H7 (cell line): ENCODE measurements at regions not wholly inside any gene's neighbourhood (a gene's known extent, or its start where the extent isn't known, plus 50 kb on each side); places are given as distances from the start of the nearest gene placed in this dataset.
"Not testable (repeated sequence)": the region's sequence is repeated elsewhere in the genome, so short reads cannot be mapped to it uniquely, and the experiment has no call there.

Experiments used
- DNase-seq: peaks from one replicate; pipeline ENCODE4 v3.0.0; 2012
- H3K27me3 ChIP-seq: 2 replicates; pipeline ENCODE4 v1.6.0; 2011; ENCODE audit warnings: mild to moderate bottlenecking, low read length; ENCODE audit not compliant: control insufficient read depth, insufficient read depth
- H3K36me3 ChIP-seq: replicated peaks from 2 replicates; pipeline ENCODE4 v1.5.1; 2011; ENCODE audit warnings: low read length; ENCODE audit not compliant: control insufficient read depth, insufficient read depth
- H3K4me3 ChIP-seq: 2 replicates; pipeline ENCODE4 v1.5.1; 2011; ENCODE audit warnings: low read depth, mild to moderate bottlenecking, control low read depth, low read length, moderate library complexity; ENCODE audit not compliant: insufficient read depth

GRCh38 chr5:25199902-25200301, 555.1 kb upstream of the CDH10 start:
- H3K27me3 ChIP-seq, DNase-seq, H3K36me3 ChIP-seq, H3K4me3 ChIP-seq: not testable (repeated sequence)

- H3K4me3 ChIP-seq, result no peak overlapping the region
These were observed 545.8 kb upstream of the CDH10 start for GRCh38 chr5:25190521-25191000.

DNA sequence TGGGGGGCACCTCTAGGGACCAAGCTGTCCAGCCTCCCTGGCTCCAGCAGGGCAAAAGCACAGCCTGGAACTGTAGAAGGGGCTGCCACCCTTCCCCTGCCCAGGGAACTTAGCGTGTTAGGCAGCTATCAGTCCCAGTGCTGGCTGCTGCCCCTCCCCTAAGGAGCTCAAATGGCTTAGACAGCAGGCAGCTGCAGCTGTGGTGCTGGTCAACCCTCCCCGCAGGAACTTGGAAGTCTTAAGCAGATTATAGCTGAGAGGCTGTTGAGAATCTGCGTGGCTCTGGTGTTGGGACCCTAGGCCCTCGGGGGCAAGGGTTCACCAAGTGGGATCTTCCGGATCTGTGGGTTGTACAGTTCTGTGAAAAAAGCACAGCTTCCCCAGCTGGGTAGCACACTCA, 536.5 kb upstream of the CDH10 start:
- Histone ChIP-seq H3K27me3 (no peaks in the 10 kb centered on the region), H3K4me3 (no peak overlapping the region), H3K36me3 (no peaks in the 10 kb centered on the region)
- DNase-seq, result no peak

More at GRCh38 chr5:25190521-25191000, 545.8 kb upstream of the CDH10 start:
- no peak for DNase-seq
- Histone ChIP-seq H3K27me3 (no peaks in the 10 kb centered on the region), H3K36me3 (no peaks in the 10 kb centered on the region)

DNA sequence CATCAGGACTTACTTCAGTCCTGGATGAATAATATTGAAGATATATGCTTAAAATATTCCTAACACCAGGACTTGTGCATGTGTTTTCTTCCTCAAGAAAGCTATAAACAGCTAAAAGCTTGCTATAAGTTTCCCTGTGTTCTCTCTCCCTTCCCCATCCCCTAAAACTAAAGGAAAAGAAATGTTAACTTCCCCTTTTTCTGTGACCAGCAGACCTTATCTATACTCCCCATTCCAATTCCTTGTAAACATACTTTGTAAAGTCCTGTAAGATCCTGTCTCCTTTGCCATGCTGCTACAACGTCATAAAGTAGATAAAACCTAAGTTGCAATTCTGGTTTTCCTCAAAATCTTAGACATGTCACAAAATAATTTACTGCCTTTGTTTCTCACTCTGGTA, 517.8 kb upstream of the CDH10 start:
- not testable (repeated sequence) for H3K4me3 ChIP-seq, H3K27me3 ChIP-seq, DNase-seq, H3K36me3 ChIP-seq

GRCh38 chr5:25160891-25161290, 516.1 kb upstream of the CDH10 start:
- H3K27me3 ChIP-seq, result no peaks in the 10 kb centered on the region
- no peak for DNase-seq
- no peaks in the 10 kb centered on the region for H3K36me3 ChIP-seq
- no peak overlapping the region for H3K4me3 ChIP-seq

- H3K4me3 ChIP-seq, result no peak overlapping the region
- H3K36me3 ChIP-seq, result no peaks in the 10 kb centered on the region
- no peaks in the 10 kb centered on the region for H3K27me3 ChIP-seq
- no peak for DNase-seq
These were observed 506.0 kb upstream of the CDH10 start for GRCh38 chr5:25150819-25151218.

- DNase-seq, result peak; percentile 10
- no peaks in the 10 kb centered on the region for H3K27me3 ChIP-seq
- no peak overlapping the region for H3K4me3 ChIP-seq
- no peaks in the 10 kb centered on the region for H3K36me3 ChIP-seq
These were observed 483.8 kb upstream of the CDH10 start for GRCh38 chr5:25128606-25129005.

DNA sequence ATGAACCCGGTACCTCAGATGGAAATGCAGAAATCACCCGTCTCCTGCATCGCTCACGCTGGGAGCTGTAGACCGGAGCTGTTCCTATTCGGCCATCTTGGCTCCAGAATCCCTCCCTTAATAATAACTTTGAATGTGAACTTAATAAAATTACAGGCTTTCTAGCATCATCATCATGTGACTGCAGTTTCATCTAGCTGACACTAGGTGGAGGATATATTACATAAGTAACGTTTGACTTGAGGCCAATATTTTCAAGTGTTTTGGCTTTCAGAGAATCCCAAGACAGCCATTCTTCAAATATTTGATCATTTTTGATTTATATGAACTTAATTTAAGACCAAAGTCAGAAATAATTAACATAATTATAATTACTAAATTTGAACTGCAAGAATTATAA, 474.9 kb upstream of the CDH10 start:
- H3K27me3 ChIP-seq, result no peaks in the 10 kb centered on the region
- H3K4me3 ChIP-seq, result no peak overlapping the region
- H3K36me3 ChIP-seq, result no peaks in the 10 kb centered on the region
- peak; percentile 13 for DNase-seq

DNA sequence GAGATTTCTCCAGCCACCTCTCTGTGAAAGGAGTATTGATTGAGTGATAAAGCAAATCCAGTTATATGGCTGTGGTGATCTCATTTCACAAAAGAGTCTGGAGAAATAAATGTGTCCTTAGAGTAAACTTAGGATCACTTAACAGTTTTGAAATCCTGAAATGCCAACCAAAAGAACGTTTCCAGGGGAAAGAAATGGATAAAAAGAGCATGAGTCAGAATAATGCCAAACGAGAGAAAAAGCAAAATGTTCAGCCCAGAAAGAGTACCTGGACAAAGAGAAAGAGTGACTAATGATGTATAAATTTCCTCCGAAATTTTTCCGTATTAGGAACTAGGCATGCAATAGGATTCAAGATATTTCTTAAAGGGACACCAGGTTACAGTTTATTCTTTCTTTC, 463.1 kb upstream of the CDH10 start:
- no peak overlapping the region for H3K4me3 ChIP-seq
- DNase-seq, result no peak

DNA sequence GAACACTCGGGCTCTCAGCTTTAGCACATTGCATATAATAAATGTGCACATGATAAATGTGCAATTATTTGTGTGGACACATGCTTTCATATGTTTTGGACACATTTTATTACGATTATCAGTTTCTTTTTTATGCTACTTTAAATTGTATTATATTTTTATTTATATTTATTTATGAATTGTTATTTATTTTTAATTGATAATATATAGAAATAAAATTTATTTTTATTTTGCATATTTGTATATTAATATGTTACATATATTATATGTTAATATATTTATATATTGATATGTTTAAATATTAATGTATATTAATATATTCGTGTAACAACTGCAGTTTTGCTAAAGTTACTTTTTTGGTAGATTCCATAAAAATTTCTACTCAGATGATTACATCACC, 454.8 kb upstream of the CDH10 start:
- H3K36me3 ChIP-seq, result no peaks in the 10 kb centered on the region
- no peak for DNase-seq
- H3K27me3 ChIP-seq, result no peaks in the 10 kb centered on the region
- H3K4me3 ChIP-seq, result no peak overlapping the region

More for the DNA sequence above, 463.1 kb upstream of the CDH10 start:
- Histone ChIP-seq H3K27me3 (no peaks in the 10 kb centered on the region), H3K36me3 (no peaks in the 10 kb centered on the region)

- no peak for DNase-seq
- no peak overlapping the region for H3K4me3 ChIP-seq
- H3K27me3 ChIP-seq, result no peaks in the 10 kb centered on the region
- H3K36me3 ChIP-seq, result no peaks in the 10 kb centered on the region
These were observed 450.5 kb upstream of the CDH10 start for GRCh38 chr5:25095261-25095660.

DNA sequence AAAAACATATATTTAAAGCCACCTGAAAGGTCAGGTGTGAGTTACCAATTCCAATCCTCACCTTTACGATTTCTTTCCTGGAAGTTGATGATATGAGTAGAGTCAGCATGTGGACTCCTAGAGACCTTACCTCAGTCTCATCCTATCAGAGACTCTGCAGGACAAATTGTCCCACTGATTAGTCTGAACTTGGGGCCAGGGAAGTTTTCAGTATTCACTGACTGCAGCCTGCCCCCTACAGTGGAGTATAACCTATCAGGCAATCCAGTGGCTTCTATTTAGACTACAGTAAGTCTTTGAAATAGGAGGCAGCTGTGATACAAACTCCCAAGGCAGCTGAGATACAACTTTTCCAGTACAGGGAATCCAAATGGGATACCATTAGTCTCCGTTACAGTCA, 449.4 kb upstream of the CDH10 start:
- no peak overlapping the region for H3K4me3 ChIP-seq
- no peak for DNase-seq
- H3K36me3 ChIP-seq, result no peaks in the 10 kb centered on the region
- no peaks in the 10 kb centered on the region for H3K27me3 ChIP-seq

DNA sequence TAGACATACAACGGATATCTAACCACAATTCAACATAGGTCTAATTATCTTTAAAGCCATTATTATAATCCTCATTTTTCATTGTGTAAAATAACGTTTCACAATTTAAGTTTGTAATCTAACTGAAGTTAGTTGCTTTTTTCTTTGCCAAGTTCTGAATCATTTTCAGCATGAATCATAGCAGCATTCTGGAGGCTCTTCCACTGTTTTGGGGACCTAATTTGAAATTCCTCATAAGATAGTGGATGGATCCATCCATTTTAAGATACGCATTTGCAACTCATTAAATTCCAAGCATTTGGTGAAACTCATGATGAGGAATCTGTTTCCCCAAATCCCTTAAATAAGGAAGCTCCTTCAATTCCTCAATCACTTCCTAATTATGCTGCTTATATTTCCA, 447.1 kb upstream of the CDH10 start:
- DNase-seq, result no peak
- H3K36me3 ChIP-seq, result no peaks in the 10 kb centered on the region
- no peak overlapping the region for H3K4me3 ChIP-seq
- H3K27me3 ChIP-seq, result no peaks in the 10 kb centered on the region

DNA sequence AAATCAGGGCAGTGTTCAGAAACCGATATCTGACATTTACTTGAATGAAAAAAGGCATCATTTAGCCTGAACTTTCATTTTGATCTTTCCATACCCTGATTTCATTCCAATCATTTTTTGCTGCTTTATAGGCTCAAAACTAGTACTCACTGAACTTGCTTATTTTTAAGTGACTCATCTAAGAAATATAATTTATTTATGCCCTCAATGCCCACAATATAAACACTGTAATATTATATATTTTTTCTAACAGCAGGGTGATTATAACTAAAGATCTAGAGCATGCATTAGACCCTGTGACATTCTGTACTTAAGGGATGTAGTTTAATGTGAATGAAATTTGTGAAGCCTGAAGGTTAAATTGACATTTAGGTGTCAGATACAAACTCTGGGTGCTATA, 446.1 kb upstream of the CDH10 start:
- H3K27me3 ChIP-seq, result no peaks in the 10 kb centered on the region
- H3K4me3 ChIP-seq, result no peak overlapping the region
- no peak for DNase-seq
- H3K36me3 ChIP-seq, result no peaks in the 10 kb centered on the region

DNA sequence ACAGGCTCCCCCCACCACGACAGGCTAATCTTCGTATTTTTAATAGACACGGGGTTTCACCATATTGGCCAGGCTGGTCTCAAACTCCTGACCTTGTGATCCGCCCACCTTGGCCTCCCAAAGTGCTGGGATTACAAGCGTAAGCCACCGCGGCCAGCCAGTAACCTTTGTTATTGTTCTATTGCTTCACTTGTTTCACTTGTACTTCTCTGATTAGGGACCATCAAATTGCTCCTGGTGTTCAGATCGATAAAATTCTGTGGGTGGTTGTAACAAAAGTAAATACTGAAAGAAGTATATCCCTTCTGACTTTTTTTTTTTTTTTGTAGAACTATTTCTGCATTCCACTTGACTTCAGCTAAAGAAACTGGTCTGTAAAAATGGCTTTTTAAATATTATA, 445.5 kb upstream of the CDH10 start:
- Histone ChIP-seq H3K36me3 (no peaks in the 10 kb centered on the region), H3K4me3 (no peak overlapping the region), H3K27me3 (no peaks in the 10 kb centered on the region)
- DNase-seq, result no peak

DNA sequence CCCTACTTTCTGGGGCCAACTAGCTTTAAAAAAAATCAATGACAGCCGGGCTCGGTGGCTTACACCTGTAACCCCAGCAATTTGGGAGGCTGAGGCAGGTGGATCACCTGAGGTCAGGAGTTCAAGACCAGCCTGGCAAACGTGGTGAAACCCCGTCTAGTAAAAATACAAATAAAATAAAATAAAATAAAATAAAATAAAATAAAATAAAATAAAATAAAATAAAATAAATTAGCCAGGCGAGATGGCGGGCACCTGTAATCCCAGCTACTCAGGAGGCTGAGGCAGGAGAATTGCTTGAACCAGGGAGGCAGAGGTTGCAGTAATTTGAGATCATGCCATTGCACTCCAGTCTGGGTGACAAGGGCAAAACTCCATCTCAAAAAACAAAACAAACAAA, 443.9 kb upstream of the CDH10 start:
- H3K4me3 ChIP-seq, H3K27me3 ChIP-seq, H3K36me3 ChIP-seq, DNase-seq: not testable (repeated sequence)
